ENCODE measurements at regions not wholly inside any gene's neighbourhood (a gene's known extent, or its start where the extent isn't known, plus 50 kb on each side); places are given as distances from the start of the nearest gene placed in this dataset.

GRCh38 chr21:27094184-27094948 lies 127.5 kb upstream of the ADAMTS5 start:
- TF ChIP-seq FOXK2 (IDR thresholded peaks at IDR 0.05) (no peak), SP1 (IDR thresholded peaks at IDR 0.05) (no peak), NFRKB (IDR thresholded peaks at IDR 0.05) (no peak), FOXA1 (IDR thresholded peaks at IDR 0.05) (no peak), TARDBP (IDR thresholded peaks at IDR 0.05) (no peak), BHLHE40 (IDR thresholded peaks at IDR 0.05; ENCODE audit: borderline replicate concordance) (no peak), ARNT (IDR thresholded peaks at IDR 0.05) (no peak), FOXM1 (IDR thresholded peaks at IDR 0.05; ENCODE audit: borderline replicate concordance) (no peak), L3MBTL2 (conservative IDR thresholded peaks at IDR 0.05) (no peak), ELF4 (IDR thresholded peaks at IDR 0.05) (no peak)

All from HEK293T (cell line).